ENCODE measurements at regions not wholly inside any gene's neighbourhood (a gene's known extent, or its start where the extent isn't known, plus 50 kb on each side); places are given as distances from the start of the nearest gene placed in this dataset.

GRCh38 chr4:175447016-175447415 lies 365.0 kb downstream of the GPM6A start:
- no peak for DNase-seq

GRCh38 chr4:175450446-175450845 lies 361.6 kb downstream of the GPM6A start:
- no peak for DNase-seq

DNA sequence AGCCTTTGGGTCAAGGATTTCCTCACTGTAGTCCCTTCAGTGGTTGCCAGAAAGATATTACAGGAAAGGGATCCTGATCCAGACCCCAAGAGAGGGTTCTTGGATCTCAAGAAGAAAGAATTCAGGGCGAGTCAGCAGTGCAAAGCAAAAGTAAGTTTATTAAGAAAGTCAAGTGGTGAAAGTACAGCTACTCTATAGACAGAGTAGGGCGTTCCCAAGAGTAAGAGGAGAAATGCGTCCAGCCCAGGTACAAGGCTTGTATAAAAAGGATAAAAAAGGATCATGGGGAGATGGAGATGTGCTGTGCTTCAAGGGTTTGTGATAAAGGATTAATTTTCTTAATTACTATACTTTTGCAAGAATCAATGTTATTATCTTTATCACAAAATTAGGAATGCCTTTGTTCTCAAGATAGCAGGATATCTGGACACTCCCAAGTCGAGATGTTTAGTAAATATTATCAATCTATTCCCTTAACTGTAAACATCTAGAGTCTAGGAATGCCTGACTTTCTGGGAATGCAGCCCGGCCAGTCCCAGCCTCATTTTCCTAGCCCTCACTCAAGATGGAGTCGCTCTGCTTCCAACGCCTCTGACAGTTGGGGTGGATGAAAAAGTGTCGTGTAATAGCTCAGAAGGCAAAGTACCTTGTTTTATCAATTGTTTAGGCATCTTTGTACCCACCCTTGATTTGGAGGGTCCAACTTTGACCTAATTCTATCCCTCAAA lies 360.7 kb downstream of the GPM6A start:
- DNase-seq: no peak

DNA sequence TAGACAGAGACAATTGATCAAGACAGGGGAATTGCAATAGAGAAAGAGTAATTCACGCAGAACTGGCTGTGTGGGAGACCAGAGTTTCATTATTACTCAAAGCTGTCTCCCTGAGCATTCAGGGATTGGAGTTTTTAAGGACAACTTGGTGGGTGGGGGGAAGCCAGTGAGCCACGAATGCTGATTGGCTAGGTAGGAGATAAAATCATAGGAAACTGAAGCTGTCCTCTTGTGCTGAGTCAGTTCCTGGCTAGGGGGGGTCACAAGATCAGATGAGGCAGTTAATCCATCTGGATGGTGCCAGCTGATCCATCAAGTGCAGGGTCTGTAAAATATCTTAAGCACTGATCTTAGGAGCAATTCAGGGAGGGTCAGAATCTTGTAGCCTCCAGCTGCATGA lies 358.6 kb downstream of the GPM6A start:
- DNase-seq: no peak

DNA sequence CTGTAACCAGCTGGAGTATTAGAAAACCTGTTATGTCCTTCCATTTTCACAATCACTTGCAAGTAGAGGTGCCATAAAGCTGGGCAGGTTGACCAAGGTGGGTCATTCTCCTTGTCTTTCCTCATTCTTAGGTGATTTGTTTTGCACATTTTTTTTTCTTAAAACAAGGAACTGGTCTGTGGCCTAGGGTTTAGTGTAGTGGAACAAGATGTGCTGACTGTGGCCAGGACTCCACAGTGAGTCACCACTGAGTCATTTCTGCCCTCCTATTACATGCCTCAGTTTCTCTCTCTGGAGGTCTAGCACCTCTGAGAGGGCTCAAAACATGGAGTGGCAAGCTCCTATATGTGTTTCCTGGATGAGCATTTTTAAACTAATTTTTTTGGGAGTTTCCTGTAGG lies 355.9 kb downstream of the GPM6A start:
- DNase-seq: no peak

DNA sequence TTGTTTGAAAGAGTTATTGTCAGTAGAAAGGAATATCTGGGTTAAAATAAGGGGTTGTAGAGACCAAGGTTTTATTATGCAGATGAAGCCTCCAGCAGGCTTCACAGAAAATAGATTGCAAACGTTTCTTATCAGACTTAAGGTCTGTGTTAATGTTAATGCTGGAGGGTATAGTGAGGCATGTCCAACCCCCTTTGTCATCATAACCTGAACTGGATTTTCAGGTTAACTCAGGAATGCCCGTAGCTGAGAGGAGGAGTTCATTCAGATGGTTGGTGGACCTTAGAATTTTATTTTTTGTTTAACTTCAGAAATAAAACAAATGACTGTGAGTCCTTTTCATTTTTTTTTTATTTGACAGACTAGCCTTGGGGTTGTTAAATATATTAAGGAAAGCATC lies 354.1 kb downstream of the GPM6A start:
- DNase-seq: no peak

GRCh38 chr4:175459571-175459970 lies 352.5 kb downstream of the GPM6A start:
- no peak for DNase-seq

DNA sequence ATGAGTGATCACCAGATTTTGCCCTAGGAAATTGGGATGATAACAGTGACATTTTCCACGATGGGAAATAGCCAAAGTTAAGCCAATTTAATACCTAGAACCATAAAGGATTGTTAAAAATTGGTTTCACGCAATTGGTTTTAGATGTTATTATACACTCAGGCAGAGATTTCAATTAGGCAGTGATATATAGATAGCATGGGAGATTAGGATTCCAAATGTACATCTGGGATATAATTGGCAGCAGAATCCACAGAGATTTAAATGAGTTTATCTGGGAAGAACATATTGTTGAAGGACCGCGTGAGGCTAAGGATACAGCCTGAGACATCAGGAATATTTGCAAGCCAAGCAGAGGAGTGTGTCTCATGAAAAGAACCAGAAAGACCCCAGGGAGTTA lies 351.6 kb downstream of the GPM6A start:
- no peak for DNase-seq

- DNase-seq: no peak
Measured at GRCh38 chr4:175469514-175469913, 342.6 kb downstream of the GPM6A start.

- no peak for DNase-seq
Measured at GRCh38 chr4:175470131-175470530, 341.9 kb downstream of the GPM6A start.

GRCh38 chr4:175480404-175480803 lies 331.7 kb downstream of the GPM6A start:
- no peak for DNase-seq

GRCh38 chr4:175499735-175500352 lies 312.2 kb downstream of the GPM6A start:
- DNase-seq: no peak

DNA sequence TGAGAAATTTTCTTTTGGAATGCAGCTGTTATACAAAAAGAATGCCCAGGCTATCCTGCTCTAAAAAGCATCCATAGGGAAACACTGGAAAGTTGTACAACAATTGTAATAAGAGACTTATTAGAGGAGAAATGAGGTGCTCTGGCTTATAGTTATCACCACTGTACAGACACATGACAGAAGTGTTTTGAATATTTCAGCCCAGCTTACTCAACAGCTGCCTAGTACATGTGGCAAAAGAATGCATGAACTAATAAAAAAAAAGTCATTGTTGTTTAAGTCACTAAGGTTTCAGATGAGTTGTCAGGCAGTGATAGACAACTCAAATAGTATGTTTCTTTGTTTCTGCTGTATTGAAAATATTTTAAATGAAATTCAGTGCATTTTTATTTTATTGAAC lies 307.7 kb downstream of the GPM6A start:
- DNase-seq: no peak

GRCh38 chr4:175509320-175509719 lies 302.7 kb downstream of the GPM6A start:
- no peak for DNase-seq

DNA sequence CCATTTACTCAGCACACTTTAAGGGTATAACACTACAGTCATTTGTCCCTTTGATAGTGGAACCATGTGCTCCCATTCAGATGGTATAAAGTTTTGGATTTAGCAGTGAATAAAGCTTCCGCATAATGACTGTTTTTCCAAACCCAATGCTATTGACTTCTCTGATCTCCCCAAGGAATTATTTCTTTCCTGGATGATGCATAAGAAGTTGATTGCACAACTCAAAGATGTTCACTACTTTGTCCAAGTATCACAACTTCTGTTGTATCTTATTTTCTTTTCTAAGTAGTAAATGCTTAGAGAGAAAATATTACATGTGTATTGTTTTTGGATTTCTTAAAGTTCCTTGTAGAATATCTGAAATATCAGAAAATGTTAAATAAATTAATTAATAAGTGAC lies 300.2 kb downstream of the GPM6A start:
- DNase-seq: no peak

DNA sequence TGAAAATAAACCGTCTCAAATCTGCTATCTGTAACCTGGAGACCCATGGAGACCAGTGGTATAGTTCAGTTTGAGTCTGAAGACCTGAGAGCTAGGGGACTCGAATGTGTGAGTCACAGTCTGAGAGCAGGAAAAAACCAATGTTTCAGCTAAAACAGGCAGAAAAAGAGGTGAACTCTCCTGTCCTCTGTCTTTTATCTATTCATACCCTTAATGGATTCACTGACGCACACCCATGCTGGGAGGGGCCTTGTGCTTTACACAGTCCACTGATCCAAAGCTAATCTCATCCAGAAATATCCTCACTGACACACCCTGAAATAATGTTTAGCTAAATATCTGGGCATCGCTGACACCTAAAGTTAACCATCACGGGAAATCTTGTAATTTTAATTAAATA lies 297.9 kb downstream of the GPM6A start:
- no peak for DNase-seq

- no peak for DNase-seq
Measured at GRCh38 chr4:175530655-175531054, 281.4 kb downstream of the GPM6A start.

DNA sequence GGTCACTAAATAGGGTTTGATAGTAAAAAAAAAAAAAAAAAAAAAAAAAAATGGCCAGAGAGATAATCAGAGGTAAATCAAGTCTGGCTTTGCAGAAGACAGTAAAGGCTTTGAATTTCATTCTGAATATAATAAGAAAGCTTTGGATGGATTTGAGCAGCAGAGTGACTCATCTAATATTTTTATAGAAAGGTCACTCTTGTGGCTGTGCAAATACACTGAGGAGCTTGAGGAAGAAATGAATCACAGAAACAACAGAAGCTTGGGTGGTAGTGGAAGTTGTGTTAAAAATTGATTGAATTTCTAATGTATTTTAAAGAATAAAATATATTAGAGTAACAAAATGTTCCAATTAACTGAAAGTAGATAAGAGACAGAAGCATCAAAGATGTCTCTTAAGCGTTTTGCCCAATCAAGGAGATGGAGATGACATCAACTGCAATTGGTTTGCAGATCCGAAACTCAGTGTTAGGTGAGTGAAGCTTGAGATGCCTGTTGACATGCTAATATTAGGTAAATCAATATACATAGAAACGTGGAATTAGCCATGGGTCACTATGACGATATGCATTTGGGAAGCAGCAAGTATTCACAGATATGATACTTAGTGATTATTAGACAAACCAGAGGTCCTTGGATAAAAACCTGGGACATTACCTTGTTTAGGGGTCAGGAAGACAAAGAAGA lies 280.5 kb downstream of the GPM6A start:
- DNase-seq: no peak

GRCh38 chr4:175536852-175537453 lies 275.1 kb downstream of the GPM6A start:
- peak; percentile 63 for DNase-seq

DNA sequence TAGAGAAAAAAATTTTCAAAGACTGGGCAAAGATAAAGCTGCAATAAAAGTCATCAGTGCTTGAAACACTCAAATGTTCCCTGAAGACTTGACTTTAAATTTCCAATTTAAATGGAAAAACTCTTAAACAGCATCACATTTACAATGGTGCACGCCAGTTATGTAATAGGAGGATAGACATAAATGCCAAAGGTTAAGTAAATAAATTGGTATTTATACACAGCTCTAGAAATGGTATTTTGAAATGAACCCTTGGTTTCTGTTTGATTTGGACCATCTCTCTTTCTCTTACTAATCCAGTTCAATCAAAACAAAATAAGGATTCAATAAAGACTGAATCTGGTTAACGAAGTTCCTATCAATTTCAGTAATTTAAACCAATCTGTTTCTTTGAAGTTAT lies 272.6 kb downstream of the GPM6A start:
- DNase-seq: no peak

DNA sequence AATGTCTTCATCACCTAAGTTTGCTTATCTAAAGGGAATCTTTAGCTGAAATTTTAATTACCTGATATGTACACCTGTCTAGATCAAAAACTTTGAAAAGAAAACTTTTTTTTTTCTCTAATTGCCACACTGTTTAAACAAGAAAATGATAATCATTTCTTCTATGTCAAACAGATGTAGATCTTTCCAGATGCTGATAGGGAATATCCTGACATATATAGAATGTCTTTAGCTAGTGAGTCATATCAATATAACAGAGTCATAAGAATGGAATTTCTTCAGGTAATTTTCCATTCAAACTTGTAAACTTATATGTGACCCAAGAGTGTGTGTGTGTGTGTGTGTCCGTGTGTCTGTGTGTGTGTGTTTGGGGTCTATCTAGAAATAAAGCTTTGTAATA lies 271.9 kb downstream of the GPM6A start:
- no peak for DNase-seq

- DNase-seq: no peak
Measured at GRCh38 chr4:175540732-175541131, 271.3 kb downstream of the GPM6A start.

DNA sequence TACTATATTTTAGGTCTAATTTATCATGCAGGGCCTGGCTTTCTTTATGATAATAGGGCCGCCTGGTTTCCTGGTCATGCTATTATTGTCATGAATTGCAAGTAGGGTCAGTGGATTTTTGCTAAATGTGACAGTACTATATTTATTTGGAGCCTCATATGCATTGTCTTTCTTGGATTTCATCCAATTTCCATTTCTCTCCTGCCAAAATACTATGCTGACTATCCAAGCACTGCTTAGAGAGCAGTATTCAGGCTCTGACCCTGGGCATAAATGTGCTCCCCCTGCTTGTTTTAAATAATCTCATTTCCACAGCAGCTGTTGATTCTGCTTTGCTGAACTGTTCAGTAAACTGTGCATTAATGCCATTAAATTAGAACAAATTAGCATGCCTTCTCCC lies 269.3 kb downstream of the GPM6A start:
- DNase-seq: peak; percentile 91

- no peak for DNase-seq
Measured at GRCh38 chr4:175559126-175559525, 252.9 kb downstream of the GPM6A start.

Measured in COR-L47 (cell line).